WERI-Rb-1 (cell line): ENCODE measurements at regions not wholly inside any gene's neighbourhood (a gene's known extent, or its start where the extent isn't known, plus 50 kb on each side); places are given as distances from the start of the nearest gene placed in this dataset.
"Not testable (repeated sequence)": the region's sequence is repeated elsewhere in the genome, so short reads cannot be mapped to it uniquely, and the experiment has no call there.

ENCODE experiments used
- DNase-seq: peaks from one replicate; pipeline ENCODE4 v3.0.0-alpha.2; 2020
- H3K27ac ChIP-seq: fragments of 250-450 bp; sonication (Bioruptor Pico); 2 replicates; pipeline ENCODE4 v1.5.1; 2020; ENCODE audit warnings: mild to moderate bottlenecking, moderate library complexity
- H3K27me3 ChIP-seq: fragments of 250-450 bp; sonication (Bioruptor Pico); 2 replicates; pipeline ENCODE4 v1.5.1; 2021; ENCODE audit warnings: mild to moderate bottlenecking, low read depth, moderate library complexity; ENCODE audit not compliant: insufficient read depth, severe bottlenecking
- H3K36me3 ChIP-seq: fragments of 250-450 bp; sonication (Bioruptor Pico); 2 replicates; pipeline ENCODE4 v1.5.1; 2020; ENCODE audit warnings: mild to moderate bottlenecking, moderate library complexity
- H3K4me3 ChIP-seq: 2 replicates; pipeline ENCODE4 v1.5.1; 2011; ENCODE audit warnings: low read depth, mild to moderate bottlenecking, control low read depth, low read length
- H3K9me3 ChIP-seq: fragments of 250-450 bp; sonication (Bioruptor Pico); 2 replicates; pipeline ENCODE4 v1.5.1; 2021; ENCODE audit warnings: mild to moderate bottlenecking, moderate library complexity; ENCODE audit not compliant: severe bottlenecking
- CTCF ChIP-seq: IDR thresholded peaks from 2 replicates; pipeline ENCODE4 v1.5.1; 2011; ENCODE audit warnings: low read depth, mild to moderate bottlenecking, control low read depth, inconsistent platforms, low read length

- Histone ChIP-seq H3K4me3 (no peak overlapping the region), H3K36me3 (no peaks in the 10 kb centered on the region), H3K27ac (no peak overlapping the region), H3K9me3 (no peaks in the 10 kb centered on the region), H3K27me3 (peaks cover 46% of the 10 kb centered on the region)
- no peak for TF ChIP-seq CTCF
- no peak for DNase-seq
Measured at GRCh38 chr3:112709911-112710310, 69.0 kb upstream of the CCDC80 start.

GRCh38 chr3:112699436-112699978 is 58.6 kb upstream of the CCDC80 start:
- Histone ChIP-seq H3K9me3 (no peaks in the 10 kb centered on the region), H3K4me3 (no peak overlapping the region), H3K27me3 (no peaks in the 10 kb centered on the region), H3K27ac (no peak overlapping the region), H3K36me3 (no peaks in the 10 kb centered on the region)
- TF ChIP-seq CTCF = no peak
- no peak for DNase-seq

GRCh38 chr3:112698442-112698841 is 57.5 kb upstream of the CCDC80 start:
- not testable (repeated sequence) for H3K4me3 ChIP-seq, H3K27me3 ChIP-seq, H3K9me3 ChIP-seq, H3K27ac ChIP-seq, H3K36me3 ChIP-seq, DNase-seq

- DNase-seq, H3K27me3 ChIP-seq, H3K4me3 ChIP-seq, H3K36me3 ChIP-seq, H3K9me3 ChIP-seq, H3K27ac ChIP-seq: not testable (repeated sequence)
Measured at GRCh38 chr3:112696244-112696643, 55.3 kb upstream of the CCDC80 start.

- H3K4me3 ChIP-seq, DNase-seq, H3K27ac ChIP-seq, H3K36me3 ChIP-seq, H3K9me3 ChIP-seq, H3K27me3 ChIP-seq: not testable (repeated sequence)
Measured at GRCh38 chr3:112695377-112696108, 54.6 kb upstream of the CCDC80 start.

- not testable (repeated sequence) for DNase-seq, H3K27ac ChIP-seq, H3K36me3 ChIP-seq, H3K9me3 ChIP-seq, H3K4me3 ChIP-seq
- H3K27me3 ChIP-seq = peaks cover 10% of the 10 kb centered on the region
Measured at GRCh38 chr3:112694906-112695305, 54.0 kb upstream of the CCDC80 start.

- DNase-seq = peak; percentile 19
- no peak overlapping the region for H3K27ac ChIP-seq
- H3K9me3 ChIP-seq = peaks cover 5% of the 10 kb centered on the region
- no peaks in the 10 kb centered on the region for H3K36me3 ChIP-seq
- H3K27me3 ChIP-seq = peaks cover 10% of the 10 kb centered on the region
- no peak for TF ChIP-seq CTCF
- H3K4me3 ChIP-seq = no peak overlapping the region
Measured at GRCh38 chr3:112693186-112693585, 52.2 kb upstream of the CCDC80 start.
